C1 segment of cervical spinal cord (tissue), 14 donors: ENCODE measurements at regions not wholly inside any gene's neighbourhood (a gene's known extent, or its start where the extent isn't known, plus 50 kb on each side); places are given as distances from the start of the nearest gene placed in this dataset.

Experiments used
- DNase-seq, 14 donors: peaks; one replicate each; lab custom pipeline; 2025; lab: John Stamatoyannopoulos, UW

GRCh38 chr16:73483076-73483791, 435.3 kb upstream of the ZFHX3 start:
- peak in 1 of 14 donors; percentile 1 for DNase-seq

GRCh38 chr16:73482310-73482709, 434.4 kb upstream of the ZFHX3 start:
- no peak for DNase-seq

GRCh38 chr16:73480381-73480780, 432.5 kb upstream of the ZFHX3 start:
- DNase-seq = no peak

GRCh38 chr16:73473713-73474112, 425.8 kb upstream of the ZFHX3 start:
- no peak for DNase-seq

GRCh38 chr16:73464834-73465233, 416.9 kb upstream of the ZFHX3 start:
- DNase-seq = no peak

- no peak for DNase-seq
These were observed 411.7 kb upstream of the ZFHX3 start for GRCh38 chr16:73459586-73459985.

GRCh38 chr16:73457851-73458250, 409.9 kb upstream of the ZFHX3 start:
- no peak for DNase-seq

GRCh38 chr16:73448970-73449369, 401.0 kb upstream of the ZFHX3 start:
- no peak for DNase-seq

- no peak for DNase-seq
These were observed 399.9 kb upstream of the ZFHX3 start for GRCh38 chr16:73447846-73448245.

- DNase-seq = no peak
These were observed 386.7 kb upstream of the ZFHX3 start for GRCh38 chr16:73434621-73435020.

GRCh38 chr16:73433731-73434307, 385.9 kb upstream of the ZFHX3 start:
- DNase-seq = no peak

GRCh38 chr16:73432850-73433730, 385.2 kb upstream of the ZFHX3 start:
- DNase-seq = no peak

- no peak for DNase-seq
These were observed 382.2 kb upstream of the ZFHX3 start for GRCh38 chr16:73430138-73430537.

GRCh38 chr16:73428121-73428520, 380.2 kb upstream of the ZFHX3 start:
- no peak for DNase-seq

GRCh38 chr16:73427164-73427563, 379.2 kb upstream of the ZFHX3 start:
- DNase-seq = no peak

GRCh38 chr16:73426433-73427160, 378.7 kb upstream of the ZFHX3 start:
- DNase-seq = no peak

- DNase-seq = no peak
These were observed 372.7 kb upstream of the ZFHX3 start for GRCh38 chr16:73420676-73421075.

GRCh38 chr16:73420244-73420643, 372.3 kb upstream of the ZFHX3 start:
- no peak for DNase-seq

- no peak for DNase-seq
These were observed 370.8 kb upstream of the ZFHX3 start for GRCh38 chr16:73418691-73419090.

GRCh38 chr16:73418051-73418450, 370.1 kb upstream of the ZFHX3 start:
- no peak for DNase-seq

GRCh38 chr16:73415286-73415685, 367.4 kb upstream of the ZFHX3 start:
- DNase-seq = no peak

GRCh38 chr16:73414638-73415037, 366.7 kb upstream of the ZFHX3 start:
- DNase-seq = no peak
